OCI-LY3 (cell line): ENCODE measurements at regions not wholly inside any gene's neighbourhood (a gene's known extent, or its start where the extent isn't known, plus 50 kb on each side); places are given as distances from the start of the nearest gene placed in this dataset.

Experiments used
- CTCF ChIP-seq: fragments of 200-600, 300-600 bp; sonication (generic); IDR thresholded peaks from 2 replicates; pipeline ENCODE4 v1.5.1; 2014; ENCODE audit warnings: antibody characterized with exemption, low read length, low read depth
- EZH2phosphoT487 ChIP-seq: fragments of 200-600 bp; shearing (Covaris generic); IDR thresholded peaks from 2 replicates; pipeline ENCODE4 v1.6.1; 2018; ENCODE audit warnings: antibody characterized with exemption, mixed run types, low read depth

GRCh38 chr1:171418546-171418945 is 66.8 kb upstream of the PRRC2C start:
- TF ChIP-seq CTCF (no peak), EZH2phosphoT487 (no peak)
